Adrenal gland (tissue), 5 donors: ENCODE measurements at regions not wholly inside any gene's neighbourhood (a gene's known extent, or its start where the extent isn't known, plus 50 kb on each side); places are given as distances from the start of the nearest gene placed in this dataset.

Experiments used
- POLR2A ChIP-seq, 2 donors: fragments of 450-650 bp; IDR thresholded peaks; one replicate each; pipeline ENCODE4 v1.6.1; 2017; ENCODE audit warnings: antibody characterized with exemption in 2 of 2, mild to moderate bottlenecking in 2 of 2, moderate library complexity in 1 of 2
- TF ChIP-seq, protein P1 (sequence below), 6 experiments: fragments of 450-650 bp in 4 of 6; fragments of 200-600 bp in 2 of 6; sonication (generic) in 1 of 6; IDR thresholded peaks; 1 replicate in 5 of 6; 2 replicates in 1 of 6; pipeline versions ENCODE4 v1.5.1 to v1.8.0; 2016 to 2021; ENCODE audit warnings: antibody characterized with exemption in 6 of 6, mild to moderate bottlenecking in 2 of 6, moderate library complexity in 1 of 6
- donor health status: DM: no; HTN: no; CAD: no.

- TF ChIP-seq, protein P1, sequence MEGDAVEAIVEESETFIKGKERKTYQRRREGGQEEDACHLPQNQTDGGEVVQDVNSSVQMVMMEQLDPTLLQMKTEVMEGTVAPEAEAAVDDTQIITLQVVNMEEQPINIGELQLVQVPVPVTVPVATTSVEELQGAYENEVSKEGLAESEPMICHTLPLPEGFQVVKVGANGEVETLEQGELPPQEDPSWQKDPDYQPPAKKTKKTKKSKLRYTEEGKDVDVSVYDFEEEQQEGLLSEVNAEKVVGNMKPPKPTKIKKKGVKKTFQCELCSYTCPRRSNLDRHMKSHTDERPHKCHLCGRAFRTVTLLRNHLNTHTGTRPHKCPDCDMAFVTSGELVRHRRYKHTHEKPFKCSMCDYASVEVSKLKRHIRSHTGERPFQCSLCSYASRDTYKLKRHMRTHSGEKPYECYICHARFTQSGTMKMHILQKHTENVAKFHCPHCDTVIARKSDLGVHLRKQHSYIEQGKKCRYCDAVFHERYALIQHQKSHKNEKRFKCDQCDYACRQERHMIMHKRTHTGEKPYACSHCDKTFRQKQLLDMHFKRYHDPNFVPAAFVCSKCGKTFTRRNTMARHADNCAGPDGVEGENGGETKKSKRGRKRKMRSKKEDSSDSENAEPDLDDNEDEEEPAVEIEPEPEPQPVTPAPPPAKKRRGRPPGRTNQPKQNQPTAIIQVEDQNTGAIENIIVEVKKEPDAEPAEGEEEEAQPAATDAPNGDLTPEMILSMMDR (IDR thresholded peaks at IDR 0.05), result no peak
- TF ChIP-seq POLR2A (IDR thresholded peaks at IDR 0.05), result no peak
Observed at GRCh38 chr11:91840640-91841240, 383.9 kb upstream of the FAT3 start.
